GM12878 (cell line): ENCODE measurements at regions not wholly inside any gene's neighbourhood (a gene's known extent, or its start where the extent isn't known, plus 50 kb on each side); places are given as distances from the start of the nearest gene placed in this dataset. TPM values are rescaled to one million over a fixed set of nuclear protein-coding genes. Genes with fewer than 3 reads are reported as not detected.

Experiments
- SRF ChIP-seq, 2 experiments: IDR thresholded peaks; 2 replicates each; pipeline ENCODE4 v1.6.1; 2011; ENCODE audit warnings: low read depth in 2 of 2, low read length in 2 of 2, mild to moderate bottlenecking in 1 of 2, moderate library complexity in 1 of 2
- small RNA-seq: library from RNA; depleted of rRNA; stranded (forward); fragments of <200 nt; gene quantifications from one replicate; pipeline ENCODE3, GENCODE V24; 2014
- TF ChIP-seq, protein P1 (sequence below): fragments of 450-650 bp; IDR thresholded peaks from 2 replicates; pipeline ENCODE4 v1.6.1; 2016; ENCODE audit warnings: mild to moderate bottlenecking

DNA sequence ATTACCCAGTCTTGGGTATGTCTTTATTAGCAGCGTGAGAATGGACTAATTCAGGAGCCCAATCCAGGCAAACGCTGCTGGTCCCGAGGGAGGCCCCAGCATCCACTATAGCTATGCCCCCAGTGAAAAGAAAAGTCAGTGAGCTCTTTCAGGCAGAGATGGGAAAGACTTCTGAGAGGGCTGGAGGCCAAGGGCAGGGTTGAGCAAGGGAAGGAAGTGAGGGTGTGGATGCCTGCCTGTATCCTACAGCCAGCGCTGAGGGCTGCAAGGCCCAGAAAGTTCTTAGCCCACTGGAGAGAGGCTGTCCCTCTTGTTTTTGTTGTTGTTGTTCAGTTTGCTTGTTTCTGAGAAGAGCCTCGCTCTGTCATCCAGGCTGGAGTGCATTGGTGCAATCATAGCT, 261.6 kb downstream of the ZEB1 start (continued):
- TF ChIP-seq SRF (IDR thresholded peaks at IDR 0.05; ENCODE audit: low read depth in 2 of 2, low read length in 2 of 2): no peak
- TF ChIP-seq, protein P1, sequence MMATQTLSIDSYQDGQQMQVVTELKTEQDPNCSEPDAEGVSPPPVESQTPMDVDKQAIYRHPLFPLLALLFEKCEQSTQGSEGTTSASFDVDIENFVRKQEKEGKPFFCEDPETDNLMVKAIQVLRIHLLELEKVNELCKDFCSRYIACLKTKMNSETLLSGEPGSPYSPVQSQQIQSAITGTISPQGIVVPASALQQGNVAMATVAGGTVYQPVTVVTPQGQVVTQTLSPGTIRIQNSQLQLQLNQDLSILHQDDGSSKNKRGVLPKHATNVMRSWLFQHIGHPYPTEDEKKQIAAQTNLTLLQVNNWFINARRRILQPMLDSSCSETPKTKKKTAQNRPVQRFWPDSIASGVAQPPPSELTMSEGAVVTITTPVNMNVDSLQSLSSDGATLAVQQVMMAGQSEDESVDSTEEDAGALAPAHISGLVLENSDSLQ: no peak
- TF ChIP-seq, all 136 proteins: peak for 0

Small RNA genes lying in the stretch of these regions (small RNA-seq; reads per million reads assigned to genes)
- gene AL161935.2: not detected
